Ecto neural progenitor cell (in vitro differentiated cells): ENCODE measurements at regions not wholly inside any gene's neighbourhood (a gene's known extent, or its start where the extent isn't known, plus 50 kb on each side); places are given as distances from the start of the nearest gene placed in this dataset.

Experiments
- DNase-seq: peaks from one replicate; pipeline ENCODE4 v3.0.0-alpha.2; 2018; ENCODE audit warnings: low spot score

GRCh38 chr16:79833559-79833958 lies 233.0 kb upstream of the MAF start:
- no peak for DNase-seq

DNA sequence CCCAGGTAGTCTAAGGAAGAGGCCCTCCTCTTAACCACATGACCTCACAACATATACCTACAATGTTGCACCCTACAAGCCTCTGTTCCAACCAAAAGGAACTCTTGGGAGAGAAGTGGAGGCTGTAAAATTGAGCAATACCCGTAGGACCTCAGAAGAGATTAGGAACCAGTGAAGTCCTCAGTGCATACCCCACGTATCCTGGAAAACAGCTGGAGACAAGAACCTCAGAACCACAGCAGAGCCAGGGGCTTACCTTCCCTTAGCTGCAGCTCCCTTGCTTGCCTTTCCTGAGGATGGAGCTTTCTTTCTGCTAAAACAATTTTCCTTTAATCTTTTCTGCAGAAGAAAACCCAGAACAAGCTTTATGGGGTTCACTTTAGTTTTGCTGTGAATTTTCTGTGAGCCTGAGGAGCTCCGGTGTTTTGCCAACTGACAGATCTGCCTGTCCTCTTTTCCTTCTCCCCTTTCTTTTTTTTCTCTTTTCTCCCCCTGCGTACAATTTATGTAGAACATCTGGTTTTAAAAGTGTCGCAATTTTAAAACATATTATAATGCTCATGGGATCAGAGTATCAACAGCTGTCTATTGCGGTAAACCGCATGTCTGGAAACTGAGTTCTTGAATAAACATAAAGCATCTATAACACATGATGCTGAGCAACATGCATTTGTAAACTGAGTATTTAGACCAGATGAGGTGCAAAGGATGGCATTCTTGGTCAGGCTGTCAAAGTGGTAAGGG lies 226.4 kb upstream of the MAF start:
- DNase-seq, result no peak

- no peak for DNase-seq
Measured at GRCh38 chr16:79825002-79825401, 224.5 kb upstream of the MAF start.

DNA sequence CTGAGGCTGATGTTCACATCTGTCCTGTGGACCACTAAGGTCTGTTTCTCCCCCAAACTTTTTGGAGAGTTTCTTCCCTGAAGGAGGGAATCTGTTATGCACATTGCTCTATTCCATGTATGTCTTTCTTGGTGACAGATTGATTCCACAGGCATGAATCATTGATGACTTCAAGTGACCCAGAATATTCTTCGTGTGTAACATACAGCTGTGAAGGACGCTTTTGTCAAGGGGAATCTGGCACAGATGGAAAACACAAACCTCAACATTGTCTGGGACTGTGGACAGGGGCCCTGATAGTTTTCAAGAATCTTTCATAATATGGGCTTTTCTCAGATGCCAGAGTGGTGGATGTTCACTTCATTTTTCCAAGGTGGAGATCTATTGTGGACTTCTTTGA lies 223.1 kb upstream of the MAF start:
- no peak for DNase-seq

DNA sequence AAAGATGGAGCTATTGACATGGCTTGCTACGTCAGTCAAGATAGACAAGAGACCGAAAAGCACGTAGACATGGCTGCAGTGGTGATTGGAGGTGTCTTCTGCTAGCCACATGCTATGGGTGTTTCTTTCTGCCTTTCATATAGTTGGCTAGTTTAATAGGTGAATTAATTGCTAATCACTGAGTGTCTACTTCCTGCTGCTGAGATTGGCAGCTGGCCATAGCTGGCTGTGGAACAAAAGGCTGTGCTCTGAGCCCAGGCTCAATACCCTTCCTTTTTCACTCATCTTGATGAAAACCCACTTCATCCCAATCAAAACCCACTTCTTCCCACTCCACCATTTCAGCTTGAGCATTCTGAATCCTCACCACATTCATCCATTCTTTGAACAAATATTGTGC lies 221.4 kb upstream of the MAF start:
- no peak for DNase-seq

DNA sequence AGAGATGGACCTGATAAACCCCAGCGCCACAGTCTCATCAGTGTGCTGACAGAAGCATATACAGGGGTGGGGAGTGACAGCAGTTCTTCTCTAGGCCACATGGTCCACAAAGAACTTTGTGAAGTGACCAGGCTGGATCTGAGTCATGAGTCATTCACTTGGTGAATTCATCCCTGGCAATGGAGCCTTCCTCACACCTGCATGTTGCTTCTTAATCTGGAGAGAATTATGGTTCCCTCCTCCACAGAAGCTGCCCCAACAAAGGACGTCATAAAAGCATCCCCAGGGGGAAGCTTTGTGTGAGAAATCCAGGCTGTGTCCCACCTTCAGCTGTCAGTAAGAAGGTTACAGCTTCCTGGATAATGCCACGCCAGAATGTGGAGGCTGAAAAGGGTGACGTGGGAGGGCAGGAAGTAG lies 215.6 kb upstream of the MAF start:
- no peak for DNase-seq

GRCh38 chr16:79815049-79815448 lies 214.5 kb upstream of the MAF start:
- no peak for DNase-seq

DNA sequence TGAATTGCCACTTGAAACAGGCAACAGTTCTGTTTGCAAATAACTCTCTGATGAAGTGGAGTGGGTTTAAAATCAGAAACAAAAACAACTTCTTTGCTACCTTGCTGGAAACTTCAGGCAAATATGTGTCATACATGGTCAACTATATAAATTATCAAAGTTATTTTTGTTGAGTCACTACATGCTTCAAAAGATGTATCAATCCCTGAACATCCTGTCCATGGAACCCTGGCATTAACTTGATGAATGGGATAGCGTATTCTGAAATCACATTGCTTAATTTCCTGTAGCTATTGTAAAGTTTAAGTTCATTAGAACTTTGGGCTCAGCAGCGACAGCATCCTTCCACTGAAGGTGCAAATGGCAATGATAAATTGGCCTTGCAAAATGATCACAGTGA lies 213.6 kb upstream of the MAF start:
- no peak for DNase-seq

- no peak for DNase-seq
Measured at GRCh38 chr16:79811541-79811940, 211.0 kb upstream of the MAF start.

GRCh38 chr16:79810449-79811189 lies 210.1 kb upstream of the MAF start:
- no peak for DNase-seq

- DNase-seq, result no peak
Measured at GRCh38 chr16:79809376-79809775, 208.8 kb upstream of the MAF start.

DNA sequence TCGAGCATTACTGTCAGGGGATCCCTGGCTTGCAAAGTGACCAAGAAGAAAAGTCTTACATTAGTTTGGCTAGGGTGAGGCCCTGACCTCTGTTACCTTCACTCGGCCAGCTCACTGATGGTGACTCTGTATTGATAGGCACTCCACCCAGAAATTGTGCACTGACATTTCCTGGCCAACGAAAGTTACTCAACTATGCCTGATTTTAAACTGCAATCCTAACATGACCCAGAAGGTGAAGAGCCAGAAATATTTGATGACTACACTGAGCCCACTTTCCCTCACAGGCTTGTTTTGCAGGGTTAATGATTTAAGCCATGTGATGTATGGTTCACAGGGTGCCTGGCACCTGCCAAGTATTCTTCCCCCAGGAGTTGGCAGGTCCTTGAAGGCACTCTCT lies 208.2 kb upstream of the MAF start:
- no peak for DNase-seq

- DNase-seq, result no peak
Measured at GRCh38 chr16:79806757-79807156, 206.2 kb upstream of the MAF start.

DNA sequence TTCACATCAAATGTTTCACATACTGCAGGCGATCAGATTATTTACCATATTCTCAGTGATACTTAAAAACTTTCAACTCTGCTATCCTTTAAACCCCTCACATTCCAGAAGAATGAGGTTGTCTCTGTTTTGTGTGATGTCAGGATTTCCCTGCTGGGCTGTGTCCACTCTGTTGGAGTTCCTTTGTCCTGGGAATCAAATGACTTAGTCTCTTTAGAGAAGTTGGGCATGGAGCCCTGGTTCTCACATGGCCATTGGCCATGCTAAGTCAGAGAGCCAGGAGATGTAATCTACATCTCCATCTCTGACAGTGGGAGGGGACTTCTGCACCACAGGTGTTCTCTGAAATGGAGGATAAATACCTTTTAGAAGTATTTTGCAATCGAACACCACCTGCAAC lies 205.1 kb upstream of the MAF start:
- no peak for DNase-seq

DNA sequence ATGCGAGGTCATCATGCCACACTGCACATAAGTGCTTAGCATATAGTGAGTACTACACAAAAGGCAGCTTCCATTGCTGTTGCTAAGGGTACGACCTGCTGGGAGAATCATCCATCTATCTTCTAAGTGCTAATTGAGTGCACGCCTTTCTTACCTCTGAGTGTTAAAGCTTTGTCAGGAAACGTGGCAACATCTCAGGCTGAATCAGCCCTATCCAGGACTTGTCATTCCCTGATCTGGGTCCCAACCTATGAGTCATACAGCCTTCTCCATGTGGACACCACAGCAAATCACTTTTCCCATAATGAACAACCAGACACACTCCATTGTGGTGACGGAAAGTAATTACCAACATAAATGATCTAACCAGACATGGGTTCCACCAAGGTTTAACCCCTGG lies 201.1 kb upstream of the MAF start:
- no peak for DNase-seq

GRCh38 chr16:79800016-79800608 lies 199.6 kb upstream of the MAF start:
- no peak for DNase-seq

- DNase-seq, result no peak
Measured at GRCh38 chr16:79798416-79799053, 198.0 kb upstream of the MAF start.

- no peak for DNase-seq
Measured at GRCh38 chr16:79797486-79797885, 196.9 kb upstream of the MAF start.

GRCh38 chr16:79795556-79795955 lies 195.0 kb upstream of the MAF start:
- no peak for DNase-seq

DNA sequence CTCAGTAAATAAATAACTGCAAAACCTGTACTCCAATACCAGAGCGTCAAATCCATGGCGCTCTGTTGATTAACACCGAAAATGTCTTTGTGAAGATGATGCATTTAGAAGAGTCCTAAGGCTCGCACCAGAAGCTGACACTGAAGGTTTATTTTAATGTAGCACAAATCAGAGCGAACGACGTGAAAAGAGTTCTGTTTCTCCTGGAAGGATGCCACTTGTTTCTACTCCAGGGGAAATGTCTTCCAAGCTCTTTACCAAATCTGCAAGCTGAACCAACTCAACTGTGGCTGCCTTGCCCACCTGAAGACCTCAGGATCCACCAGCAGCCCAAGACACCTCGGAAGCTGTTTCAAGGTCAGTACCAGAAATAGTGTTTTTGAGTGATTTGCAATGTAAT lies 194.4 kb upstream of the MAF start:
- DNase-seq, result no peak

- DNase-seq, result no peak
Measured at GRCh38 chr16:79792664-79793351, 192.3 kb upstream of the MAF start.

DNA sequence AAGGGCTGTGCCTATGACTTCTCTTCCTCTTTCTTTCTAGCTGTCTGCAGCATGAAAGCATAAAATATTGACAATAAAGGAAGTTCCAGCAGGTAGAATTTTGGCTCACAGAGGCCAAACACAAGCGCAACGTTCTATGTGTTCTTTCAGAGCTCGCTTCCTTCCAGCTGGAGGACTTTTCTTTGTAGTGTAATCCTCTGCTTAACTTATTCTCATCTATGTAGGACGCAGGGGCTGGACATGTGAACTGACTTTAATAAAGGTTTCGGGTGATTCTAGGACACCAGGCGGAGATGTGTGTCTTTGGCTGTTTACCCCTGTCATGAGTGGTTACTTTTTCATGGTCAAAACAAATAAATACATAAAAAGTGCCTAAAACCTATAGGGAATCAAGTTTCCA lies 191.5 kb upstream of the MAF start:
- no peak for DNase-seq
